ENCODE measurements at regions not wholly inside any gene's neighbourhood (a gene's known extent, or its start where the extent isn't known, plus 50 kb on each side); places are given as distances from the start of the nearest gene placed in this dataset.

GRCh38 chr2:126381091-126381490, 274.9 kb upstream of the GYPC start:
- Histone ChIP-seq H3K4me2 (replicated peaks; ENCODE audit: extremely low read depth, low read length, poor library complexity, severe bottlenecking) (no peak overlapping the region), H3K4me1 (ENCODE audit: control insufficient read depth in 1 of 2, insufficient read depth in 2 of 2, low read length in 2 of 2) (no peaks in the 10 kb centered on the region), H3K9ac (ENCODE audit: insufficient read depth, low read length, poor library complexity, severe bottlenecking) (no peak overlapping the region), H3K79me2 (ENCODE audit: insufficient read depth, low read length) (no peaks in the 10 kb centered on the region), H3K27ac (ENCODE audit: low read depth in 1 of 2, low read length in 2 of 2) (no peak overlapping the region), H3K36me3 (replicated peaks in 1 of 2; ENCODE audit: control insufficient read depth in 1 of 2, insufficient read depth in 2 of 2, low read length in 2 of 2) (no peaks in the 10 kb centered on the region), H3K27me3 (ENCODE audit: control insufficient read depth in 2 of 2, insufficient read depth in 2 of 2, low read length in 2 of 2) (no peaks in the 10 kb centered on the region), H4K20me1 (ENCODE audit: insufficient read depth, low read length) (no peaks in the 10 kb centered on the region), H3K9me3 (replicated peaks in 1 of 2; ENCODE audit: control insufficient read depth in 1 of 2, insufficient read depth in 1 of 2, low read length in 2 of 2) (no peaks in the 10 kb centered on the region), H3K4me3 (replicated peaks in 1 of 3; ENCODE audit: low read depth in 2 of 3, low read length in 3 of 3) (no peak overlapping the region), H2AFZ (ENCODE audit: insufficient read depth, low read depth, low read length, poor library complexity, severe bottlenecking) (no peak overlapping the region)
- Mint-ChIP-seq H3K36me3 (no peaks in the 10 kb centered on the region), H3K4me3 (no peak overlapping the region), H3K4me1 (no peaks in the 10 kb centered on the region), H3K27me3 (ENCODE audit: low read depth in 3 of 3) (peaks cover 1 to 4% (median 3%) of the 10 kb centered on the region in 3 donors), H3K9me3 (peaks cover 0 to 7% (median 1%) of the 10 kb centered on the region in 7 donors), H3K27ac (no peak overlapping the region)
- intact Hi-C loops (cut with micrococcal nuclease) = no loop called here
- TF ChIP-seq CTCF (IDR thresholded peaks at IDR 0.05) = no peak
- DNase-seq = no peak
- 89% methylated on average over 5 of the region's 8 CpGs for WGBS (ENCODE audit: insufficient coverage)

DNA sequence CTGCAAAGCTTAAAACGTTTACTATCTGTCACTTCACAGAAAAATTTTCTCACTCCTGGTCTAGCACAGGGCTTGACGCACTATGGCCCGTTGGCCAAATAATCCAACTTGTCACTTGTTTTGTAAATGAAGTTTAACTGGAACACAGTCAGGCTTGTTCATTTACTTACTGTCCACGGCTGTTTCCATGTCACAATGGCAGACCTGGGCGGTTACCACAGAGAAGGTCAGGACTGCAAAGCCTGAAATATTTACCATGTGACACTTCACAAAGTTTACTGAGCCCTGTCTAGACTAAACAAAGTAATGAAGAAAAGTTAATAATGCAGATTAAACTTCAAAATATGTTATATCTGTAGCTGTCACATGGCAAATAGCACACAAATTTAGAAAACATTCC, 273.0 kb upstream of the GYPC start:
- intact Hi-C loops (cut with micrococcal nuclease) = no loop called here
- Histone ChIP-seq H3K27ac (ENCODE audit: low read depth in 1 of 2, low read length in 2 of 2) (no peak overlapping the region), H3K36me3 (replicated peaks in 1 of 2; ENCODE audit: control insufficient read depth in 1 of 2, insufficient read depth in 2 of 2, low read length in 2 of 2) (no peaks in the 10 kb centered on the region), H2AFZ (ENCODE audit: insufficient read depth, low read depth, low read length, poor library complexity, severe bottlenecking) (no peak overlapping the region), H4K20me1 (ENCODE audit: insufficient read depth, low read length) (no peaks in the 10 kb centered on the region), H3K4me3 (replicated peaks in 1 of 3; ENCODE audit: low read depth in 2 of 3, low read length in 3 of 3) (no peak overlapping the region), H3K79me2 (ENCODE audit: insufficient read depth, low read length) (no peaks in the 10 kb centered on the region), H3K9me3 (replicated peaks in 1 of 2; ENCODE audit: control insufficient read depth in 1 of 2, insufficient read depth in 1 of 2, low read length in 2 of 2) (peaks cover 2 to 5% of the 10 kb centered on the region in 2 donors), H3K27me3 (ENCODE audit: control insufficient read depth in 2 of 2, insufficient read depth in 2 of 2, low read length in 2 of 2) (no peaks in the 10 kb centered on the region), H3K4me1 (ENCODE audit: control insufficient read depth in 1 of 2, insufficient read depth in 2 of 2, low read length in 2 of 2) (no peaks in the 10 kb centered on the region), H3K4me2 (replicated peaks; ENCODE audit: extremely low read depth, low read length, poor library complexity, severe bottlenecking) (no peak overlapping the region), H3K9ac (ENCODE audit: insufficient read depth, low read length, poor library complexity, severe bottlenecking) (no peak overlapping the region)
- no peak for TF ChIP-seq CTCF (IDR thresholded peaks at IDR 0.05)
- DNase-seq = no peak
- Mint-ChIP-seq H3K9me3 (peaks cover 0 to 20% (median 12%) of the 10 kb centered on the region in 7 donors), H3K36me3 (no peaks in the 10 kb centered on the region), H3K27ac (no peak overlapping the region), H3K4me3 (no peak overlapping the region), H3K27me3 (ENCODE audit: low read depth in 3 of 3) (peaks cover 1 to 4% (median 2%) of the 10 kb centered on the region in 3 donors), H3K4me1 (no peaks in the 10 kb centered on the region)
- 83% methylated on average over 2 of the region's 5 CpGs for WGBS (ENCODE audit: insufficient coverage)
